Smooth muscle cell (in vitro differentiated cells): ENCODE measurements at regions not wholly inside any gene's neighbourhood (a gene's known extent, or its start where the extent isn't known, plus 50 kb on each side); places are given as distances from the start of the nearest gene placed in this dataset.

ENCODE experiments used
- DNase-seq: peaks from one replicate; lab custom pipeline; 2025; ENCODE audit not compliant: unreplicated experiment; lab: John Stamatoyannopoulos, UW
- H2AFZ ChIP-seq: fragments of 200-600 bp; sonication (generic); 2 replicates; pipeline ENCODE4 v1.6.0; 2016; ENCODE audit warnings: antibody characterized with exemption, low read depth, mild to moderate bottlenecking
- H3F3A ChIP-seq: fragments of 200-600 bp; sonication (generic); 2 replicates; pipeline ENCODE4 v1.6.0; 2017; ENCODE audit warnings: antibody characterized with exemption, low read depth
- H3K27ac ChIP-seq: fragments of 200-600 bp; sonication (generic); 2 replicates; pipeline ENCODE4 v1.5.1; 2016; ENCODE audit warnings: low read depth, mild to moderate bottlenecking
- H3K27me3 ChIP-seq: fragments of 200-600 bp; sonication (generic); 2 replicates; pipeline ENCODE4 v1.6.1; 2016; ENCODE audit warnings: low read depth, mild to moderate bottlenecking
- H3K36me3 ChIP-seq: fragments of 200-600 bp; sonication (generic); 2 replicates; pipeline ENCODE4 v1.5.1; 2016; ENCODE audit warnings: low read depth
- H3K4me1 ChIP-seq: fragments of 200-600 bp; sonication (generic); 2 replicates; pipeline ENCODE4 v1.5.1; 2016; ENCODE audit warnings: low read depth
- H3K4me2 ChIP-seq: fragments of 200-600 bp; sonication (generic); 2 replicates; pipeline ENCODE4 v1.6.0; 2016; ENCODE audit warnings: mild to moderate bottlenecking
- H3K4me3 ChIP-seq: fragments of 200-600 bp; sonication (generic); 2 replicates; pipeline ENCODE4 v1.5.1; 2016; ENCODE audit warnings: mild to moderate bottlenecking
- H3K79me2 ChIP-seq: fragments of 200-600 bp; sonication (generic); 2 replicates; pipeline ENCODE4 v1.6.0; 2016; ENCODE audit warnings: low read depth, mild to moderate bottlenecking
- H3K9ac ChIP-seq: fragments of 200-600 bp; sonication (generic); 2 replicates; pipeline ENCODE4 v1.6.0; 2016; ENCODE audit warnings: low read depth
- H3K9me3 ChIP-seq: fragments of 200-600 bp; sonication (generic); replicated peaks from 2 replicates; pipeline ENCODE4 v1.5.1; 2016; ENCODE audit warnings: low read depth
- H4K20me1 ChIP-seq: fragments of 200-600 bp; sonication (generic); 2 replicates; pipeline ENCODE4 v1.6.0; 2016; ENCODE audit warnings: low read depth
- WGBS: methylation state at CpG from one replicate; pipeline ENCODE4 v1.1.7; 2016; ENCODE audit warnings: low lambda C conversion rate; 5-methylcytosine and 5-hydroxymethylcytosine counted together
- TF ChIP-seq, protein P1 (sequence below): fragments of 200-600 bp; sonication (generic); IDR thresholded peaks from 2 replicates; pipeline ENCODE4 v1.5.1; 2017; ENCODE audit warnings: borderline replicate concordance, mild to moderate bottlenecking, antibody characterized with exemption; ENCODE audit not compliant: insufficient read depth, poor library complexity, severe bottlenecking

DNA sequence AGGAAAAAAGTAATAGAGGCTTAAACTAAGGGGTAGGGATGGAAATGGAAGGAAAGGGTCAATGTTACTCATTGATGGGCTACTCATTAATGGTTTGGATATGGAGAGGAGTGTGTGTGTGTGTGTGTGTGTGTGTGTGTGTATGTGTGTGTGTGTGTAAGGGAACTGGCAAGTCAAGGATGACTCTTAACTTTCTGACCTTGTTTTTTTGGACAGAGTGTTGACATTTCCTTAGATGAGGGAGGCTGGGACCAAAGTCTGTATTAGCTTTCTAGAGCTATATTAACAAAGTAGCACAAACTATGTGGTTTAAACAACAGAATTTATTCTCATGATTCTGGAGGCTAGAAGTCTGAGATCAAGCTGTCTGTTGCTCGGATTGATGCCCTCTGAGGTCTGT, 202.7 kb downstream of the GBA3 start:
- Histone ChIP-seq H3K27ac (no peak overlapping the region), H3K9me3 (no peaks in the 10 kb centered on the region), H3K9ac (no peak overlapping the region), H3K4me1 (no peaks in the 10 kb centered on the region), H2AFZ (no peak overlapping the region), H4K20me1 (no peaks in the 10 kb centered on the region), H3K79me2 (no peaks in the 10 kb centered on the region), H3F3A (no peaks in the 10 kb centered on the region), H3K4me3 (no peak overlapping the region), H3K36me3 (no peaks in the 10 kb centered on the region), H3K27me3 (peaks cover 3% of the 10 kb centered on the region), H3K4me2 (no peak overlapping the region)
- no peak for DNase-seq
- TF ChIP-seq, protein P1, sequence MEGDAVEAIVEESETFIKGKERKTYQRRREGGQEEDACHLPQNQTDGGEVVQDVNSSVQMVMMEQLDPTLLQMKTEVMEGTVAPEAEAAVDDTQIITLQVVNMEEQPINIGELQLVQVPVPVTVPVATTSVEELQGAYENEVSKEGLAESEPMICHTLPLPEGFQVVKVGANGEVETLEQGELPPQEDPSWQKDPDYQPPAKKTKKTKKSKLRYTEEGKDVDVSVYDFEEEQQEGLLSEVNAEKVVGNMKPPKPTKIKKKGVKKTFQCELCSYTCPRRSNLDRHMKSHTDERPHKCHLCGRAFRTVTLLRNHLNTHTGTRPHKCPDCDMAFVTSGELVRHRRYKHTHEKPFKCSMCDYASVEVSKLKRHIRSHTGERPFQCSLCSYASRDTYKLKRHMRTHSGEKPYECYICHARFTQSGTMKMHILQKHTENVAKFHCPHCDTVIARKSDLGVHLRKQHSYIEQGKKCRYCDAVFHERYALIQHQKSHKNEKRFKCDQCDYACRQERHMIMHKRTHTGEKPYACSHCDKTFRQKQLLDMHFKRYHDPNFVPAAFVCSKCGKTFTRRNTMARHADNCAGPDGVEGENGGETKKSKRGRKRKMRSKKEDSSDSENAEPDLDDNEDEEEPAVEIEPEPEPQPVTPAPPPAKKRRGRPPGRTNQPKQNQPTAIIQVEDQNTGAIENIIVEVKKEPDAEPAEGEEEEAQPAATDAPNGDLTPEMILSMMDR: no peak
- 96% methylated on average over 1 of the region's 1 CpG for WGBS

DNA sequence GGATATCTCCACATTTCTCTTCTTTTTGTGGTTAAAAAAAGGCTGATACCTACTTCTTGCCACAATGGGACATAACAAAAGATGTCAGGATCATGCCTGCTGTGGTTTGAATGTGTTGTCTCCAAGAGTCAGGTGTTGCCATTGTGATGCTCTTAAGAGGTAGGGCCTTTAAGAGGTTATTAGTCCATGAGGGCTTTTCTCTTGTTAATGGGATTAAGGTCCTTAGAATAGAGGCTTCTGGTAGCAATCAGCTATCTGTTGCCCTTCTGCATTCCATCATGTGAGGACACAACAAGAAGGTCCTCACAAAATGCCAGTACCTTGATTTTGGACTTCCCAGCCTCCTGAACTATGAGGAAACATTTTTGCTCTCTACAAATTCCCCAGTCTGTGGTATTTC, 191.4 kb downstream of the GBA3 start:
- TF ChIP-seq, protein P1: no peak
- Histone ChIP-seq H3K9me3 (no peaks in the 10 kb centered on the region), H3F3A (no peaks in the 10 kb centered on the region), H2AFZ (no peak overlapping the region), H3K79me2 (no peaks in the 10 kb centered on the region), H3K27me3 (no peaks in the 10 kb centered on the region), H3K4me3 (no peak overlapping the region), H3K27ac (no peak overlapping the region), H3K36me3 (no peaks in the 10 kb centered on the region), H3K9ac (no peak overlapping the region), H3K4me1 (no peaks in the 10 kb centered on the region), H4K20me1 (no peaks in the 10 kb centered on the region), H3K4me2 (no peak overlapping the region)
- DNase-seq: no peak

DNA sequence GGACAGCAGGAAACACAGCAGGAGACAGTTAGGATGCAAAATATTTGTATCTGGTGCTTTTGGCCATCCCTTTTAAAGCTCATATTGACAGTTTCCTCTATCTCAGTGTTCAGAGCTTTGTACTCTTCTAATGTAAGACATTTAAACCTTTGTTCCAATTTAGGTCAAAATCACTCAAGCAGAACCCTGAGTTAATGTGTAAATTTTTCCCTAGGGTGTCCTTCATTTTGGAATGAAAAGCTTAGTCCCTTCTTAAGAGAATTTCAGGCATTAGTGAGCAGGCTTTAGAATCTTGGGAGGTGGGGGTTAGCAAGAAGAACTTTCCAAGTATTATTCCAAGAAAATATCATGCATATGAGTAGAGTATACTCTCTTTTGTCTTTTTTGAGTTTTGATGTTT, 188.7 kb downstream of the GBA3 start:
- H3K79me2 ChIP-seq: no peaks in the 10 kb centered on the region
- no peaks in the 10 kb centered on the region for H3K4me1 ChIP-seq
- TF ChIP-seq, protein P1: no peak
- no peaks in the 10 kb centered on the region for H3K27me3 ChIP-seq
- no peak for DNase-seq
- H3K4me2 ChIP-seq: no peak overlapping the region
- H4K20me1 ChIP-seq: no peaks in the 10 kb centered on the region
- no peak overlapping the region for H3K9ac ChIP-seq
- H3K36me3 ChIP-seq: no peaks in the 10 kb centered on the region
- no peak overlapping the region for H3K4me3 ChIP-seq
- H2AFZ ChIP-seq: no peak overlapping the region
- H3K9me3 ChIP-seq: no peaks in the 10 kb centered on the region
- no peak overlapping the region for H3K27ac ChIP-seq
- no peaks in the 10 kb centered on the region for H3F3A ChIP-seq

DNA sequence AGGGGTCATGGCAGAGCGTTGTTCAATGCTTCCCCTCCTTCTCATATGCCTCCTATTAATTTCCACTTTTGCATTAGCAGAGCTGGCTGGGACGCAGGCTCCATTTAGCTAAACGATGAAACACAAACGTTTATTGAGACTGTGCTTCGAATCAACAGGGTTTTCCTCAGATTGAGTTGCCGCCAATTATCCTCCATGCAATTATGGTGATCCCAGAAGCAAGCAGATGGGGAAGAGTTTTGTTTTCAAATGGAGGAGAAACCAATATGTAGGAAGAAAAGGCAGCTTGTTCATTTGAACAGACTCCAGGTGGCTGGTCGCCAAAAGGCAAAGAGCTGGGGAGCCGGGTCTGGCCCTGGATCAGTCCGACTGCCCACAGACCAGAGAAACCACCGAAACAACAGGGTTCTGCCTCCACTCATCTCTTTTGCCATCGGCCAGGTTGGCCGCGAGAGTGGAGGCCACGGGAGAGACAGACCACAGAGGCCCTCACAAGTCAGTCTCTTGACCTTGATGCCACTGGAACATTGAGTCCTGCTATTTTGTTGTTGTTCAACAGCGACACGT, 184.8 kb downstream of the GBA3 start:
- no peak overlapping the region for H3K27ac ChIP-seq
- TF ChIP-seq, protein P1: no peak
- H3K4me3 ChIP-seq: no peak overlapping the region
- no peaks in the 10 kb centered on the region for H3K27me3 ChIP-seq
- DNase-seq: no peak
- no peaks in the 10 kb centered on the region for H4K20me1 ChIP-seq
- no peaks in the 10 kb centered on the region for H3K4me1 ChIP-seq
- H3K79me2 ChIP-seq: no peaks in the 10 kb centered on the region
- WGBS: 97% methylated on average over 16 of the region's 16 CpGs
- H3K9ac ChIP-seq: no peak overlapping the region
- H3K36me3 ChIP-seq: no peaks in the 10 kb centered on the region
- no peaks in the 10 kb centered on the region for H3K9me3 ChIP-seq
- H2AFZ ChIP-seq: no peak overlapping the region
- no peak overlapping the region for H3K4me2 ChIP-seq
- no peaks in the 10 kb centered on the region for H3F3A ChIP-seq
